ENCODE measurements at regions not wholly inside any gene's neighbourhood (a gene's known extent, or its start where the extent isn't known, plus 50 kb on each side); places are given as distances from the start of the nearest gene placed in this dataset.

DNA sequence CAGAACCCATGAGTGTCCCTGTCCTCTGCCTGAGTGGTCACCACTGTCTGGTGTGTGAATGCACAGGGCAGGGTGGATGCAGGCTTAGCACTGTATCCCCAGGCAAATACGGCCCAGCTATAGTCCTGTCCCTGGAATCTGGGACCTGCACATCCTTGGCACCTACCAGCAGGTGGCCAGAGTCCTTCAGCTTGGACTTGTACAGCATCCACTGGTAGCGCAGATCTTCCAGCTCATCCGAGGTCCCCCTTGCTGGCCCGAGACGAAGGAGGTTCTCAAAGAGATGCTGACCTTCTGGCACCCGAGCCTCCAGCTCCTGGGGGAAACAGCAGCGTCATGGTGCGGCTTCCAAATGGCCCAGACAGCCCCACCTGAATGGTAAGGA lies 83.4 kb downstream of the SYNE3 start:
- Histone ChIP-seq H3K79me1 (replicated peaks; ENCODE audit: low read length, poor library complexity, severe bottlenecking) (no peaks in the 10 kb centered on the region), H3K9me3 (ENCODE audit: control insufficient read depth, low read length) (no peaks in the 10 kb centered on the region), H3K18ac (ENCODE audit: low read depth in 1 of 2, low read length in 2 of 2) (no peak overlapping the region), H3K23ac (ENCODE audit: low read length in 2 of 2) (no peak overlapping the region), H2BK12ac (ENCODE audit: low read length in 2 of 2) (no peak overlapping the region), H3K4me2 (ENCODE audit: low read length, poor library complexity, severe bottlenecking) (no peak overlapping the region), H4K91ac (ENCODE audit: low read length) (no peak overlapping the region), H3K27ac (ENCODE audit: low read length, poor library complexity, severe bottlenecking) (no peak overlapping the region), H4K8ac (ENCODE audit: low read length) (no peak overlapping the region), H3K14ac (ENCODE audit: low read length in 2 of 2) (no peak overlapping the region), H2BK15ac (ENCODE audit: low read depth, poor library complexity, severe bottlenecking) (no peak overlapping the region), H3K4me3 (ENCODE audit: insufficient read depth in 1 of 2, low read depth in 1 of 2, low read length in 2 of 2) (no peak overlapping the region), H3K36me3 (ENCODE audit: control insufficient read depth in 1 of 2, insufficient read depth in 2 of 2, low read depth in 1 of 2, low read length in 2 of 2) (peaks cover 2 to 96% of the 10 kb centered on the region in 2 experiments), H3K27me3 (ENCODE audit: control insufficient read depth in 1 of 2, insufficient read depth in 1 of 2, low read length in 2 of 2) (no peaks in the 10 kb centered on the region), H3K4me1 (ENCODE audit: control insufficient read depth, insufficient read depth, low read depth, low read length) (peaks cover 19% of the 10 kb centered on the region), H2BK5ac (ENCODE audit: low read depth, low read length, poor library complexity, severe bottlenecking) (no peak overlapping the region), H3K4ac (ENCODE audit: low read depth in 1 of 2, low read length in 2 of 2) (no peak overlapping the region), H3K9ac (ENCODE audit: low read length) (no peak overlapping the region), H2BK120ac (ENCODE audit: low read depth, low read length) (no peak overlapping the region), H2AFZ (ENCODE audit: low read depth, low read length) (no peak overlapping the region), H2AK5ac (ENCODE audit: low read length, severe bottlenecking) (peak overlapping the region; percentile 35)
- WGBS, result 90% methylated on average over 8 of the region's 8 CpGs
- no peak for DNase-seq

DNA sequence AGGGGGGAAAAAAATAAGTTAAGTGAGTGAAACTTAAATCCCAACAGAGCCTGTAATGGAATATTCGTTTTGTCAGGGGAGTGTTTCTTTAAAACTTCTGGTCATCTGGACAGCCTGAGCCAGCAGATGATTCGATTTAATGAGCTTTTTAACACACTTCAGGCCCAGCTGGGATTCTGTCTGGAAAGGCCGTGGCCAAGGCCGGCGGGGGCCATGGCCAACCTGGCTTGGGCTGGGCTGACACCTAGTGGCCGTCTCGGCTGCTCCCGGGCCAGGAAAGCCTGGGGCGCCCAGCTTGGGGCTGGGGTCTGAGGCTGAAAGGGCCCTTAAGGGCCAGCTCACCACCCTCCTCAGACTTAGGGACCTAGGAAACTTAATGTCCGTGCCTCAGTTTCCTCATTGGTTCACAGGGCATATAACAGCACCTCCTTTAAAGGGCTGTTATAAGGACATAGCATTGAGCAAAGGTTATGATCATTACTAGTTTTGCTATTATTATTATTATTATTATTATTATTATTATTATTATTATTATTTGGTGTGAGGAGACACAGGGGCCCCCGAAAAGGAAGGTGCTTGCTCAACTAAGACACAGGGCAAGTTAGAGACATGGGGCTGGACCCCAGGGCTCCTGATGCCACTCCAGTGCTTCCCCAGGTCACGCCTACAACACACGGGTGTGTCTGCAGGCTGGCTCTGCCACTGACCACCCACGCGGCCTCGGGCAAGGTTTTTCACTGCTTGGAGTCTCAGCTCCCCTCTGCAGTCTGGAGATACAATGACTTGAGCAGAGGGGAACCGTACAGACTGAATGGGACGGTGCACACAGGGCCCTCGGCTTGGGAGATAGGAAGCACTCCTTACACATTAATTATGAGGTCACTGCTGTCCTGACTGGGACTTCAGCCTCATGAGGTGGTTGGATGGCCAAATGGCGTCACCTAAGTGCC lies 84.0 kb downstream of the SYNE3 start:
- H3K79me1 ChIP-seq (replicated peaks; ENCODE audit: low read length, poor library complexity, severe bottlenecking), result no peaks in the 10 kb centered on the region
- H3K4ac ChIP-seq (ENCODE audit: low read depth in 1 of 2, low read length in 2 of 2), result no peak overlapping the region
- H3K27me3 ChIP-seq (ENCODE audit: control insufficient read depth in 1 of 2, insufficient read depth in 1 of 2, low read length in 2 of 2), result no peaks in the 10 kb centered on the region
- H4K91ac ChIP-seq (ENCODE audit: low read length), result no peak overlapping the region
- H3K18ac ChIP-seq (ENCODE audit: low read depth in 1 of 2, low read length in 2 of 2), result no peak overlapping the region
- H3K36me3 ChIP-seq (ENCODE audit: control insufficient read depth in 1 of 2, insufficient read depth in 2 of 2, low read depth in 1 of 2, low read length in 2 of 2), result peaks cover 2 to 94% of the 10 kb centered on the region in 2 experiments
- H2AK5ac ChIP-seq (ENCODE audit: low read length, severe bottlenecking), result peak overlapping the region; percentile 1
- no peak overlapping the region for H4K8ac ChIP-seq (ENCODE audit: low read length)
- H2BK12ac ChIP-seq (ENCODE audit: low read length in 2 of 2), result no peak overlapping the region
- 41% methylated on average over 19 of the region's 20 CpGs for WGBS
- peak overlapping the region; percentile 62 for H3K9ac ChIP-seq (ENCODE audit: low read length)
- H3K4me3 ChIP-seq (ENCODE audit: insufficient read depth in 1 of 2, low read depth in 1 of 2, low read length in 2 of 2), result no peak overlapping the region
- no peak overlapping the region for H3K14ac ChIP-seq (ENCODE audit: low read length in 2 of 2)
- no peak overlapping the region for H3K23ac ChIP-seq (ENCODE audit: low read length in 2 of 2)
- H3K27ac ChIP-seq (ENCODE audit: low read length, poor library complexity, severe bottlenecking), result no peak overlapping the region
- H2BK5ac ChIP-seq (ENCODE audit: low read depth, low read length, poor library complexity, severe bottlenecking), result no peak overlapping the region
- H2BK15ac ChIP-seq (ENCODE audit: low read depth, poor library complexity, severe bottlenecking), result no peak overlapping the region
- H3K9me3 ChIP-seq (ENCODE audit: control insufficient read depth, low read length), result no peaks in the 10 kb centered on the region
- peak; percentile 33 for DNase-seq
- no peak overlapping the region for H3K4me2 ChIP-seq (ENCODE audit: low read length, poor library complexity, severe bottlenecking)
- no peak overlapping the region for H2BK120ac ChIP-seq (ENCODE audit: low read depth, low read length)
- H3K4me1 ChIP-seq (ENCODE audit: control insufficient read depth, insufficient read depth, low read depth, low read length), result peaks cover 19% of the 10 kb centered on the region
- no peak overlapping the region for H2AFZ ChIP-seq (ENCODE audit: low read depth, low read length)

DNA sequence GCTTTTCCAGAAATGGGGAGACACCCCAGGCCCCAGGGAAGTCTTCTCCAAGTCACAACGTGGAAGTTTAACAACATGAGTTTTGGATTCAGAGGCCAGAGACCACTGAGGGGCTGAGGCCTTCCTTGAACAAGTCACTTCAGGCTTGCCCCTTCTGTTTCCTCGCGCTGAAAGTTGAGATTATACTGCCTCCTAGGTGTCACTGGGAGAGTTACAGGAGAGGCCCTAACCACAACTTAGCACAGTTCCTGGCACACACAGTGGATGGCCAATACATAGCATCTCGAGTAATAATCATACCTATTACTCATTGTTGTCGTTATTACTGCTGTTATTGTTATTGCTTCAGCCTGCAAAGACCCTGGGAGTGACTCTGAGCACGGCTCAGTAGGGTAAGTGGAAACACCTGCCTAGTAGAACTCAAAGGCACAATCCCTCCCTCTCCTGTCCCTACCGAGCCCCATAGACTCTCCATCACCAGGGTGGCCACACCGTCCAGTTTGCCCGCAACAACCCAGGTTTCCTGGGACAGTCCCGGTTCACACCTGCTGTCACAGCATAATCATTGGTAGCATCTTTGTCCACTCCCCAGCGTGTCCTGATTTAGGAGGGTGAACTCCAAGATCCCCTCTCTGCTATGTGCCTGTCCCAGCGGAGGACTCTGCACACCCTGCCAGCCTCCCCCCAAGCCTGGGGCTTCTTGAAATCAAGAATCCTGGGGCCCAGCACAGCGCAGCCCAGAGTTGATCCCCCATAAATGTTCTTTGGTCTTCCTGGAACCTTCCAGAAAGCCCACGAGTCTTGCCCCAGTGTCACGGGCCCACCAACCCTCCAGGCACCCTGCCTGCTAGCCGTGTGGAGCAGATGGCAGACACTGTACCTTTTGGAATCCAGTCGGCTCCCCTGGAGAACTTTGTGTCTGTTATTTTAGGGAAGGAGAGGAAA lies 85.0 kb downstream of the SYNE3 start:
- H2BK15ac ChIP-seq (ENCODE audit: low read depth, poor library complexity, severe bottlenecking), result no peak overlapping the region
- DNase-seq, result peak; percentile 16
- H3K9ac ChIP-seq (ENCODE audit: low read length), result peak overlapping the region; percentile 62
- no peak overlapping the region for H2AFZ ChIP-seq (ENCODE audit: low read depth, low read length)
- H3K4me3 ChIP-seq (ENCODE audit: insufficient read depth in 1 of 2, low read depth in 1 of 2, low read length in 2 of 2), result no peak overlapping the region
- no peaks in the 10 kb centered on the region for H3K27me3 ChIP-seq (ENCODE audit: control insufficient read depth in 1 of 2, insufficient read depth in 1 of 2, low read length in 2 of 2)
- no peaks in the 10 kb centered on the region for H3K79me1 ChIP-seq (replicated peaks; ENCODE audit: low read length, poor library complexity, severe bottlenecking)
- peaks cover 2 to 85% of the 10 kb centered on the region in 2 experiments for H3K36me3 ChIP-seq (ENCODE audit: control insufficient read depth in 1 of 2, insufficient read depth in 2 of 2, low read depth in 1 of 2, low read length in 2 of 2)
- no peak overlapping the region for H3K4ac ChIP-seq (ENCODE audit: low read depth in 1 of 2, low read length in 2 of 2)
- H3K23ac ChIP-seq (ENCODE audit: low read length in 2 of 2), result no peak overlapping the region
- H3K4me2 ChIP-seq (ENCODE audit: low read length, poor library complexity, severe bottlenecking), result no peak overlapping the region
- 73% methylated on average over 17 of the region's 17 CpGs for WGBS
- no peak overlapping the region for H2BK5ac ChIP-seq (ENCODE audit: low read depth, low read length, poor library complexity, severe bottlenecking)
- peak overlapping the region; percentile 35 for H3K27ac ChIP-seq (ENCODE audit: low read length, poor library complexity, severe bottlenecking)
- H2BK12ac ChIP-seq (ENCODE audit: low read length in 2 of 2), result peak overlapping the region in 1 of 2 experiments; percentile 11
- H3K4me1 ChIP-seq (ENCODE audit: control insufficient read depth, insufficient read depth, low read depth, low read length), result peaks cover 19% of the 10 kb centered on the region
- peak overlapping the region; percentile 81 for H2AK5ac ChIP-seq (ENCODE audit: low read length, severe bottlenecking)
- no peak overlapping the region for H4K8ac ChIP-seq (ENCODE audit: low read length)
- H3K18ac ChIP-seq (ENCODE audit: low read depth in 1 of 2, low read length in 2 of 2), result no peak overlapping the region
- no peak overlapping the region for H4K91ac ChIP-seq (ENCODE audit: low read length)
- H3K14ac ChIP-seq (ENCODE audit: low read length in 2 of 2), result no peak overlapping the region
- H2BK120ac ChIP-seq (ENCODE audit: low read depth, low read length), result no peak overlapping the region
- no peaks in the 10 kb centered on the region for H3K9me3 ChIP-seq (ENCODE audit: control insufficient read depth, low read length)

DNA sequence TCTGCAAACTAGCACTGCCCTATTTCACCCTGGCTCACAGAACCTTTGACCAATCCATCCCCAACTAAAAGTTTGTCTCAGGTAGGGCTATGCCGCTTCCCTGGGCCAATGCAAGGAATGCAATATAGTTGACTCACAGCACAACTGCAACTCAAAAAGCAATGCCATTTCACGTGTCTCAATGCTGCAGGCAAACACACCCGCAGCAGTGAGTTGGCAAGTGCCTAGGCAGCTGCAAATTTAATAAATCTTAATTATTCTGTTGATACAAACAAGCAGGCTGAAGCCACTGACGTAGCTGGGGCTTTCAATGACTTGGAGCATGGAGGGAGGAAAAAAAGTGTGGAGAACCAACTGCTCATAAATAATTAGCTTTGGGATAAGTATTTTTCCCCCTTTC lies 87.9 kb downstream of the SYNE3 start:
- H3K9me3 ChIP-seq (ENCODE audit: control insufficient read depth, low read length), result no peaks in the 10 kb centered on the region
- no peak overlapping the region for H4K91ac ChIP-seq (ENCODE audit: low read length)
- H3K4me3 ChIP-seq (ENCODE audit: insufficient read depth in 1 of 2, low read depth in 1 of 2, low read length in 2 of 2), result no peak overlapping the region
- H3K14ac ChIP-seq (ENCODE audit: low read length in 2 of 2), result no peak overlapping the region
- H4K8ac ChIP-seq (ENCODE audit: low read length), result no peak overlapping the region
- no peak overlapping the region for H3K4ac ChIP-seq (ENCODE audit: low read depth in 1 of 2, low read length in 2 of 2)
- no peak overlapping the region for H3K27ac ChIP-seq (ENCODE audit: low read length, poor library complexity, severe bottlenecking)
- peaks cover 17% of the 10 kb centered on the region for H3K4me1 ChIP-seq (ENCODE audit: control insufficient read depth, insufficient read depth, low read depth, low read length)
- no peak overlapping the region for H3K9ac ChIP-seq (ENCODE audit: low read length)
- H3K18ac ChIP-seq (ENCODE audit: low read depth in 1 of 2, low read length in 2 of 2), result no peak overlapping the region
- H2AFZ ChIP-seq (ENCODE audit: low read depth, low read length), result no peak overlapping the region
- H3K79me1 ChIP-seq (replicated peaks; ENCODE audit: low read length, poor library complexity, severe bottlenecking), result no peaks in the 10 kb centered on the region
- H2BK5ac ChIP-seq (ENCODE audit: low read depth, low read length, poor library complexity, severe bottlenecking), result no peak overlapping the region
- H3K27me3 ChIP-seq (ENCODE audit: control insufficient read depth in 1 of 2, insufficient read depth in 1 of 2, low read length in 2 of 2), result no peaks in the 10 kb centered on the region
- no peak overlapping the region for H2BK12ac ChIP-seq (ENCODE audit: low read length in 2 of 2)
- H2BK120ac ChIP-seq (ENCODE audit: low read depth, low read length), result no peak overlapping the region
- H3K23ac ChIP-seq (ENCODE audit: low read length in 2 of 2), result no peak overlapping the region
- H3K36me3 ChIP-seq (ENCODE audit: control insufficient read depth in 1 of 2, insufficient read depth in 2 of 2, low read depth in 1 of 2, low read length in 2 of 2), result peaks cover 2 to 75% of the 10 kb centered on the region in 2 experiments
- no peak for DNase-seq
- H2AK5ac ChIP-seq (ENCODE audit: low read length, severe bottlenecking), result no peak overlapping the region
- H3K4me2 ChIP-seq (ENCODE audit: low read length, poor library complexity, severe bottlenecking), result no peak overlapping the region
- WGBS, result 94% methylated on average over 1 of the region's 4 CpGs
- no peak overlapping the region for H2BK15ac ChIP-seq (ENCODE audit: low read depth, poor library complexity, severe bottlenecking)
